WTC11 (cell line): ENCODE measurements at regions not wholly inside any gene's neighbourhood (a gene's known extent, or its start where the extent isn't known, plus 50 kb on each side); places are given as distances from the start of the nearest gene placed in this dataset.

Experiments
- ELF4 ChIP-seq: sonication (generic); formaldehyde crosslinking; IDR thresholded peaks from 2 replicates; pipeline ENCODE4 v1.8.1; 2022; ENCODE audit warnings: low read depth, mild to moderate bottlenecking, moderate library complexity, missing genetic modification reagents
- FOXK1 ChIP-seq: sonication (generic); formaldehyde crosslinking; IDR thresholded peaks from 2 replicates; pipeline ENCODE4 v1.8.0; 2022; ENCODE audit warnings: mild to moderate bottlenecking, moderate library complexity, missing genetic modification reagents
- FOXP1 ChIP-seq: sonication (generic); formaldehyde crosslinking; IDR thresholded peaks from 2 replicates; pipeline ENCODE4 v1.8.0; 2022; ENCODE audit warnings: missing genetic modification reagents, mild to moderate bottlenecking, moderate library complexity, borderline replicate concordance
- IRF2 ChIP-seq: sonication (generic); formaldehyde crosslinking; IDR thresholded peaks from 2 replicates; pipeline ENCODE4 v1.8.0; 2022; ENCODE audit warnings: low read depth, missing genetic modification reagents, borderline replicate concordance
- NR2C2 ChIP-seq: sonication (generic); formaldehyde crosslinking; IDR thresholded peaks from 2 replicates; pipeline ENCODE4 v1.8.0; 2022; ENCODE audit warnings: mild to moderate bottlenecking, missing genetic modification reagents
- PRRX2 ChIP-seq: fragments of 250-450 bp; sonication (Bioruptor Pico); IDR thresholded peaks from 2 replicates; pipeline ENCODE4 v1.8.0; 2021; ENCODE audit warnings: mild to moderate bottlenecking
- RELA ChIP-seq: sonication (generic); formaldehyde crosslinking; IDR thresholded peaks from 2 replicates; pipeline ENCODE4 v1.8.1; 2022; ENCODE audit warnings: missing genetic modification reagents, mild to moderate bottlenecking, borderline replicate concordance
- SP1 ChIP-seq: sonication (generic); formaldehyde crosslinking; conservative IDR thresholded peaks from 2 replicates; pipeline ENCODE4 v1.8.1; 2022; ENCODE audit warnings: missing genetic modification reagents
- TF ChIP-seq, protein P1 (sequence below): fragments of 200-600 bp; IDR thresholded peaks from 2 replicates; pipeline ENCODE4 v1.8.0; 2022; ENCODE audit warnings: antibody characterized with exemption
- TF ChIP-seq, protein P2 (sequence below): sonication (generic); formaldehyde crosslinking; IDR thresholded peaks from 2 replicates; pipeline ENCODE4 v1.8.1; 2022; ENCODE audit warnings: low read depth, missing genetic modification reagents, borderline replicate concordance
- TF ChIP-seq, protein P3 (sequence below): sonication (generic); formaldehyde crosslinking; IDR thresholded peaks from 2 replicates; pipeline ENCODE4 v1.8.1; 2023; ENCODE audit warnings: mild to moderate bottlenecking, missing genetic modification reagents, moderate library complexity
- TF ChIP-seq, protein P4 (sequence below): sonication (generic); formaldehyde crosslinking; IDR thresholded peaks from 2 replicates; pipeline ENCODE4 v1.8.0; 2023; ENCODE audit warnings: mild to moderate bottlenecking, missing genetic modification reagents

DNA sequence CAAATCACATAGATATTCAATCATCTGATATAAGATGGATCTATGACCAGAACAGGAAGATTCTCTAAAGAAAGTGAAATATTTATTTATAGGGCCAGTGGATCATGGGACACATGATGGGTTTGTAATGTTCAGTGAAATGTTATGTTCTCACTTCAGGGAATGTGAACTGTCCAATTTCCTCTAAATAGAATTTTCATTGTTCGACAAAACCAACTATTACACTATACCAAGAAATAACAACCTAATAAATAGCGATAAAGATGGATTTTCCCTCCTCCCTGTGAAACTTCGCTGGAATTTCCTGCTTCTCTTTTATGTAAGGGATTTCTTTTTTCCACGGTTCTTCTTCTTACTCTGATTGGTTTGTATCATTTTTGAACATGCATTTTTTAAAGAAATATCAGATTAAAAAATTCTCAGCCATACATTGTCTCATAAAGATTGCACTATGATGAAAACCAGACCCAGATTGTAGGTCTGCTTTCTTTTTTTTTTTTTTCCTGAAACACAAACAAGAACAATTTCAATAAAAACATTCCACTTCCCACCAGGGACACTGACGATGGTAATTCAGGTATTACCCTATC, 139.8 kb upstream of the ZEB1 start:
- TF ChIP-seq FOXP1 (CRISPR knock-in tag) (no peak), ELF4 (no peak), PRRX2 (CRISPR knock-in tag) (no peak), IRF2 (no peak), NR2C2 (CRISPR knock-in tag) (no peak), SP1 (CRISPR knock-in tag) (no peak), FOXK1 (CRISPR knock-in tag) (no peak), RELA (CRISPR knock-in tag) (no peak)
- TF ChIP-seq, protein P1, sequence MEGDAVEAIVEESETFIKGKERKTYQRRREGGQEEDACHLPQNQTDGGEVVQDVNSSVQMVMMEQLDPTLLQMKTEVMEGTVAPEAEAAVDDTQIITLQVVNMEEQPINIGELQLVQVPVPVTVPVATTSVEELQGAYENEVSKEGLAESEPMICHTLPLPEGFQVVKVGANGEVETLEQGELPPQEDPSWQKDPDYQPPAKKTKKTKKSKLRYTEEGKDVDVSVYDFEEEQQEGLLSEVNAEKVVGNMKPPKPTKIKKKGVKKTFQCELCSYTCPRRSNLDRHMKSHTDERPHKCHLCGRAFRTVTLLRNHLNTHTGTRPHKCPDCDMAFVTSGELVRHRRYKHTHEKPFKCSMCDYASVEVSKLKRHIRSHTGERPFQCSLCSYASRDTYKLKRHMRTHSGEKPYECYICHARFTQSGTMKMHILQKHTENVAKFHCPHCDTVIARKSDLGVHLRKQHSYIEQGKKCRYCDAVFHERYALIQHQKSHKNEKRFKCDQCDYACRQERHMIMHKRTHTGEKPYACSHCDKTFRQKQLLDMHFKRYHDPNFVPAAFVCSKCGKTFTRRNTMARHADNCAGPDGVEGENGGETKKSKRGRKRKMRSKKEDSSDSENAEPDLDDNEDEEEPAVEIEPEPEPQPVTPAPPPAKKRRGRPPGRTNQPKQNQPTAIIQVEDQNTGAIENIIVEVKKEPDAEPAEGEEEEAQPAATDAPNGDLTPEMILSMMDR: no peak
- TF ChIP-seq, protein P2, sequence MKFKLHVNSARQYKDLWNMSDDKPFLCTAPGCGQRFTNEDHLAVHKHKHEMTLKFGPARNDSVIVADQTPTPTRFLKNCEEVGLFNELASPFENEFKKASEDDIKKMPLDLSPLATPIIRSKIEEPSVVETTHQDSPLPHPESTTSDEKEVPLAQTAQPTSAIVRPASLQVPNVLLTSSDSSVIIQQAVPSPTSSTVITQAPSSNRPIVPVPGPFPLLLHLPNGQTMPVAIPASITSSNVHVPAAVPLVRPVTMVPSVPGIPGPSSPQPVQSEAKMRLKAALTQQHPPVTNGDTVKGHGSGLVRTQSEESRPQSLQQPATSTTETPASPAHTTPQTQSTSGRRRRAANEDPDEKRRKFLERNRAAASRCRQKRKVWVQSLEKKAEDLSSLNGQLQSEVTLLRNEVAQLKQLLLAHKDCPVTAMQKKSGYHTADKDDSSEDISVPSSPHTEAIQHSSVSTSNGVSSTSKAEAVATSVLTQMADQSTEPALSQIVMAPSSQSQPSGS (CRISPR knock-in tag): no peak
- TF ChIP-seq, protein P3, sequence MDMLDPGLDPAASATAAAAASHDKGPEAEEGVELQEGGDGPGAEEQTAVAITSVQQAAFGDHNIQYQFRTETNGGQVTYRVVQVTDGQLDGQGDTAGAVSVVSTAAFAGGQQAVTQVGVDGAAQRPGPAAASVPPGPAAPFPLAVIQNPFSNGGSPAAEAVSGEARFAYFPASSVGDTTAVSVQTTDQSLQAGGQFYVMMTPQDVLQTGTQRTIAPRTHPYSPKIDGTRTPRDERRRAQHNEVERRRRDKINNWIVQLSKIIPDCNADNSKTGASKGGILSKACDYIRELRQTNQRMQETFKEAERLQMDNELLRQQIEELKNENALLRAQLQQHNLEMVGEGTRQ (CRISPR knock-in tag): no peak
- TF ChIP-seq, protein P4, sequence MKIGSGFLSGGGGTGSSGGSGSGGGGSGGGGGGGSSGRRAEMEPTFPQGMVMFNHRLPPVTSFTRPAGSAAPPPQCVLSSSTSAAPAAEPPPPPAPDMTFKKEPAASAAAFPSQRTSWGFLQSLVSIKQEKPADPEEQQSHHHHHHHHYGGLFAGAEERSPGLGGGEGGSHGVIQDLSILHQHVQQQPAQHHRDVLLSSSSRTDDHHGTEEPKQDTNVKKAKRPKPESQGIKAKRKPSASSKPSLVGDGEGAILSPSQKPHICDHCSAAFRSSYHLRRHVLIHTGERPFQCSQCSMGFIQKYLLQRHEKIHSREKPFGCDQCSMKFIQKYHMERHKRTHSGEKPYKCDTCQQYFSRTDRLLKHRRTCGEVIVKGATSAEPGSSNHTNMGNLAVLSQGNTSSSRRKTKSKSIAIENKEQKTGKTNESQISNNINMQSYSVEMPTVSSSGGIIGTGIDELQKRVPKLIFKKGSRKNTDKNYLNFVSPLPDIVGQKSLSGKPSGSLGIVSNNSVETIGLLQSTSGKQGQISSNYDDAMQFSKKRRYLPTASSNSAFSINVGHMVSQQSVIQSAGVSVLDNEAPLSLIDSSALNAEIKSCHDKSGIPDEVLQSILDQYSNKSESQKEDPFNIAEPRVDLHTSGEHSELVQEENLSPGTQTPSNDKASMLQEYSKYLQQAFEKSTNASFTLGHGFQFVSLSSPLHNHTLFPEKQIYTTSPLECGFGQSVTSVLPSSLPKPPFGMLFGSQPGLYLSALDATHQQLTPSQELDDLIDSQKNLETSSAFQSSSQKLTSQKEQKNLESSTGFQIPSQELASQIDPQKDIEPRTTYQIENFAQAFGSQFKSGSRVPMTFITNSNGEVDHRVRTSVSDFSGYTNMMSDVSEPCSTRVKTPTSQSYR: no peak
